Ishikawa (cell line): ENCODE measurements at regions not wholly inside any gene's neighbourhood (a gene's known extent, or its start where the extent isn't known, plus 50 kb on each side); places are given as distances from the start of the nearest gene placed in this dataset.

Source experiments
- CEBPB ChIP-seq: IDR thresholded peaks from 2 replicates; pipeline ENCODE4 v1.6.1; 2012
- CREB1 ChIP-seq: IDR thresholded peaks from 2 replicates; pipeline ENCODE4 v1.6.1; 2012; ENCODE audit warnings: low read depth
- EGR1 ChIP-seq: IDR thresholded peaks from 2 replicates; pipeline ENCODE4 v1.6.1; 2012
- EP300 ChIP-seq: IDR thresholded peaks from 2 replicates; pipeline ENCODE4 v1.6.1; 2012; ENCODE audit warnings: borderline replicate concordance
- FOXM1 ChIP-seq: IDR thresholded peaks from 2 replicates; pipeline ENCODE4 v1.6.1; 2012; ENCODE audit warnings: low read depth, borderline replicate concordance
- MAX ChIP-seq: IDR thresholded peaks from 2 replicates; pipeline ENCODE4 v1.6.1; 2012
- NFIC ChIP-seq: IDR thresholded peaks from 2 replicates; pipeline ENCODE4 v1.6.1; 2012
- RAD21 ChIP-seq: IDR thresholded peaks from 2 replicates; pipeline ENCODE4 v1.6.1; 2012; ENCODE audit warnings: low read depth
- REST ChIP-seq: IDR thresholded peaks from 2 replicates; pipeline ENCODE4 v1.6.1; 2012; ENCODE audit warnings: low read depth, mild to moderate bottlenecking
- TAF1 ChIP-seq: IDR thresholded peaks from 2 replicates; pipeline ENCODE4 v1.6.1; 2012; ENCODE audit warnings: low read depth, mild to moderate bottlenecking
- TCF12 ChIP-seq: IDR thresholded peaks from 2 replicates; pipeline ENCODE4 v1.6.1; 2012; ENCODE audit warnings: low read depth
- USF1 ChIP-seq: IDR thresholded peaks from 2 replicates; pipeline ENCODE4 v1.6.1; 2012
- YY1 ChIP-seq: IDR thresholded peaks from 2 replicates; pipeline ENCODE4 v1.6.1; 2012; ENCODE audit warnings: low read depth
- ZBTB7A ChIP-seq: IDR thresholded peaks from 2 replicates; pipeline ENCODE4 v1.6.1; 2012; ENCODE audit warnings: low read depth

DNA sequence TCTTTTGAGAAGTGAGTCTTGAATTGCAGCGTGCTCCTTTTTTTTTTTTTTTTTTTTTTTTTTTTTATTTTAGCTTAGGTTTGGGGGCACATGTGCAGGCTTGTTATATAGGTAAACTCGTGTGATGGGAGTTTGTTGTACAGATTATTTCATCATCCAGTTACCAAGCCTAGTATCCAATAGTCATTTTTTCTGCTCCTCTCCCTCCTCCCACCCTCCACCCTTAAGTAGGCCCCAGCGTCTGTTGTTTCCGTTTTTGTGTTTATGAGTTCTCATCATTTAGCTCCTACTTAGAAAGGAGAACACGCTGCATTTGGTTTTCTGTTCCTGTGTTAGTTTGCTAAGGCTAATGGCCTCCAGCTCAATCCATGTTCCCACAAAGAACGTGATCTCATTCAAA, 81.3 kb upstream of the TSPAN5 start:
- no peak for TF ChIP-seq NFIC
- TF ChIP-seq MAX, result no peak
- no peak for TF ChIP-seq TAF1
- no peak for TF ChIP-seq YY1
- TF ChIP-seq CEBPB, result no peak
- TF ChIP-seq REST, result no peak
- no peak for TF ChIP-seq CREB1
- TF ChIP-seq RAD21, result no peak
- TF ChIP-seq EP300, result no peak
- no peak for TF ChIP-seq EGR1
- TF ChIP-seq USF1, result no peak
- TF ChIP-seq ZBTB7A, result no peak
- TF ChIP-seq TCF12, result no peak
- no peak for TF ChIP-seq FOXM1
